Right lobe of liver (tissue), 6 donors: ENCODE measurements at regions not wholly inside any gene's neighbourhood (a gene's known extent, or its start where the extent isn't known, plus 50 kb on each side); places are given as distances from the start of the nearest gene placed in this dataset.

Experiments
- ATAC-seq, 4 donors: fragments of 200-7000 bp; cut with Tn5 transposase; one replicate each; pipeline ENCODE4 v1.9.1; 2020; ENCODE audit warnings: mild to moderate bottlenecking in 4 of 4, moderate library complexity in 4 of 4
- DNase-seq, 3 donors: peaks; one replicate each; pipeline ENCODE4 v3.0.0-alpha.2; 2020
- H3K27ac ChIP-seq, 3 donors: fragments of 200-600 bp; one replicate each; pipeline ENCODE4 v1.8.0; 2022
- H3K27me3 ChIP-seq, 2 donors: fragments of 200-600 bp; one replicate each; pipeline ENCODE4 v1.8.0; 2022
- H3K36me3 ChIP-seq, 4 donors: fragments of 200-600 bp; sonication (generic) in 1 of 4; one replicate each; pipeline versions ENCODE4 v1.5.1 to v1.8.0; 2017 to 2022; ENCODE audit warnings: control low read depth in 1 of 4
- H3K4me1 ChIP-seq, 4 donors: fragments of 200-600 bp; sonication (generic) in 1 of 4; one replicate each; pipeline versions ENCODE4 v1.5.1 to v1.8.0; 2017 to 2022; ENCODE audit warnings: control low read depth in 1 of 4
- H3K4me3 ChIP-seq, 3 donors: fragments of 200-600 bp; one replicate each; pipeline ENCODE4 v1.8.0; 2022
- H3K9me3 ChIP-seq, 4 donors: fragments of 200-600 bp; sonication (generic) in 1 of 4; one replicate each; pipeline versions ENCODE4 v1.5.1 to v1.8.0; 2017 to 2022; ENCODE audit warnings: control low read depth in 1 of 4
- CTCF ChIP-seq, 4 donors: fragments of 200-600 bp in 3 of 4; fragments of 450-650 bp in 1 of 4; IDR thresholded peaks; one replicate each; pipeline versions ENCODE4 v1.5.1 to v1.8.0; 2016 to 2022; ENCODE audit warnings: antibody characterized with exemption in 4 of 4, mild to moderate bottlenecking in 2 of 4
- POLR2A ChIP-seq: fragments of 450-650 bp; IDR thresholded peaks from one replicate; pipeline ENCODE4 v1.6.1; 2017; ENCODE audit warnings: antibody characterized with exemption, mild to moderate bottlenecking
- WGBS: methylation state at CpG from one replicate; pipeline ENCODE4 v1.1.6; 2018; ENCODE audit warnings: low coverage, low lambda C conversion rate; ENCODE audit not compliant: insufficient coverage; ENCODE audit errors: missing lambda C conversion rate; 5-methylcytosine and 5-hydroxymethylcytosine counted together
- intact Hi-C, 2 donors: fragments of 100-400 bp; cut with DNase I; formaldehyde crosslinking; loops; one replicate each; pipeline versions ENCODE4 v1.11.2 to v1.14.1; 2022
- donor health status: DM: no; HTN: yes; CAD: no.
- donor health status: DM: no; HTN: no; CAD: no.
- donor health status: DM: no; HTN: no; CAD: no.
- donor health status: DM: no; HTN: yes; CAD: no.
- donor health status: DM: no; HTN: yes; CAD: no.

- Histone ChIP-seq H3K27me3 (no peaks in the 10 kb centered on the region), H3K4me1 (no peaks in the 10 kb centered on the region), H3K27ac (no peak overlapping the region), H3K36me3 (no peaks in the 10 kb centered on the region), H3K9me3 (no peaks in the 10 kb centered on the region), H3K4me3 (no peak overlapping the region)
- intact Hi-C loops, result no loop called here
- TF ChIP-seq CTCF (IDR thresholded peaks at IDR 0.05) (no peak), POLR2A (no peak)
- DNase-seq (no peak), ATAC-seq (no peak)
- 43% methylated on average over 3 of the region's 3 CpGs for WGBS
Observed at GRCh38 chr3:20352546-20353179, 166.7 kb upstream of the SGO1 start.

- Histone ChIP-seq H3K36me3 (no peaks in the 10 kb centered on the region), H3K4me3 (no peak overlapping the region), H3K27ac (no peak overlapping the region), H3K4me1 (no peaks in the 10 kb centered on the region), H3K27me3 (no peaks in the 10 kb centered on the region), H3K9me3 (no peaks in the 10 kb centered on the region)
- intact Hi-C loops, result no loop called here
- TF ChIP-seq CTCF (IDR thresholded peaks at IDR 0.05), result no peak
- no peak for TF ChIP-seq POLR2A
- DNase-seq (no peak), ATAC-seq (no peak)
Observed at GRCh38 chr3:20350449-20350848, 164.4 kb upstream of the SGO1 start.

- 88% methylated on average over 2 of the region's 2 CpGs for WGBS
- TF ChIP-seq POLR2A (no peak), CTCF (IDR thresholded peaks at IDR 0.05) (no peak)
- DNase-seq (no peak), ATAC-seq (no peak)
- no peaks in the 10 kb centered on the region for H3K4me1 ChIP-seq
- no peak overlapping the region for H3K27ac ChIP-seq
- no peak overlapping the region for H3K4me3 ChIP-seq
- intact Hi-C loops, result no loop called here
- H3K27me3 ChIP-seq, result no peaks in the 10 kb centered on the region
- no peaks in the 10 kb centered on the region for H3K9me3 ChIP-seq
- no peaks in the 10 kb centered on the region for H3K36me3 ChIP-seq
Observed at GRCh38 chr3:20346916-20347315, 160.9 kb upstream of the SGO1 start.

- WGBS, result 20% methylated on average over 1 of the region's 1 CpG
Observed at GRCh38 chr3:20346369-20346768, 160.4 kb upstream of the SGO1 start.

More at GRCh38 chr3:20346369-20346768, 160.4 kb upstream of the SGO1 start:
- H3K27me3 ChIP-seq, result no peaks in the 10 kb centered on the region
- H3K27ac ChIP-seq, result no peak overlapping the region
- DNase-seq (no peak), ATAC-seq (no peak)
- intact Hi-C loops, result no loop called here
- no peaks in the 10 kb centered on the region for H3K9me3 ChIP-seq
- no peak for TF ChIP-seq POLR2A
- TF ChIP-seq CTCF (IDR thresholded peaks at IDR 0.05), result no peak
- H3K4me1 ChIP-seq, result no peaks in the 10 kb centered on the region
- H3K4me3 ChIP-seq, result no peak overlapping the region
- H3K36me3 ChIP-seq, result no peaks in the 10 kb centered on the region
